Activated CD4-positive, alpha-beta T cell treated with anti-CD3 and anti-CD28 coated beads for 4 hours (primary cell): ENCODE measurements at regions not wholly inside any gene's neighbourhood (a gene's known extent, or its start where the extent isn't known, plus 50 kb on each side); places are given as distances from the start of the nearest gene placed in this dataset.
"Not testable (repeated sequence)": the region's sequence is repeated elsewhere in the genome, so short reads cannot be mapped to it uniquely, and the experiment has no call there.

Source experiments
- DNase-seq, 2 donors: peaks; one replicate each; pipeline ENCODE4 v3.0.0-alpha.2; 2020

DNA sequence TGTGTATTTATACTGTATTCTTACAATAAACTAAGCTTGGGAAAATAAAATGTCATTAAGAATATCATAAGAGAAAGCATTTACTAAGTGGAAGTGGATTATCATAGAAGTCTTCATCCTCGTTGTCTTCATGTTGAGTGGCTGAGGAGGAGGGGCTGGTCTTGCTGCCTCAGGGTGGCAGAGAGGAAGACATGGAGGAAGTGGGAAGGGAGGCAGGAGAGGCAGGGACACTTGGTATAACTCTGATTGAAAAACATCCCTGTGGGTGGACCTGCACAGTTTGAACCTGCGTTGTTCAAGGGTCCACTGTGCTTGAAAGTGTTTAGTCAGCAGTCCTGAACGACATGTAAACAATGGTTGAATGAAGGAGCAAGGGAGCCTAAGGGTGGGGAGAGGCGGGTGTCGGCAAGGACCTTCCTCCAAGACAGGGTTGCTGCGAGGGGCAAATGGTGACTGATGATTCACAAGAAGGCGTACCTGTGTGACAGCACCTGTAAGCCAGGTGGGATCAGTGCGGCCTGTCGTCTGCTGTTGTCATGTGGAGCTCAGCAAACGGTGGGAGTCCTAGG lies 103.8 kb upstream of the KLF13 start:
- DNase-seq = no peak

DNA sequence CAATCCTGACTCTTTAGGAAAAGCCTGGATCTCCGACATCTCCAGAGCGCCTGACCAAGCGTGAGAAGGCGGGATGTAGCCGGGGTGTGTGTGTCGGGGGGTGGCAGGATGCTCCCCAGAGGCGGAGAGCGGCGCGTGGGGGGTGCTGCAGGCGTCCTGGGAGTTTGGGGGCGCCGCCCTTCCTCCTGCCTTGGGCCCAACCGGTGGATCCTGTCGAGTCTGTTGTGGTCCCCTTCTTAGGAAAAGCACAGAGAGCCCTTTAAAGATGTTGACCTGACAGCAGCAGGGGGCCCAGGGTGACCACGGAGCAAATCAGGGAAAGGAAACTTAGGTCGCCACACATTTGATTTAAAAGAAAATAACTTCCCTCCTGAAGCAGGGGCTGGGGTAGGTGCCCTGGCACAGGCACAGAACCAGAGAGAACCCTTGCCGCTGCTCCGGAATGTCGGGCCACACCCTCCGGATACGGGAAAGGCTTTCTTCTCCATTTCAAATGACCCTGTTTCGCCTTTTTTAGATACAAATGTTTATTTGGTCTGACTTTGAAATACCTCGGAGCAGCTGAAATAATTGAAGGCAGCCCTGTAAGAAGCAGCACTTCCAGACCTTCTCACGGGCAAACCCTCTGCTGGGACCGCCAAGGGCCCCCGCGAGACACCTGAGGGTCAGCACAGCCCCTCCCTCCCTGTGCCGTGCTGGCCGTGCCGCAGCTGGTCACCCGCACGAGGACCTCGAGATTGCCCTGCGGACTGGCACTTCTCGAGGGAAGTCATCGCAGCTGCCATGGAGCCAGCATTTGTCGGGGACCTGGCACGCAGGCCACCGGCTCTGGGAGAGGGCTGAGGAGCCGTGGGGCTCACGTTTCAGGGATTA lies 102.9 kb upstream of the KLF13 start:
- no peak for DNase-seq

DNA sequence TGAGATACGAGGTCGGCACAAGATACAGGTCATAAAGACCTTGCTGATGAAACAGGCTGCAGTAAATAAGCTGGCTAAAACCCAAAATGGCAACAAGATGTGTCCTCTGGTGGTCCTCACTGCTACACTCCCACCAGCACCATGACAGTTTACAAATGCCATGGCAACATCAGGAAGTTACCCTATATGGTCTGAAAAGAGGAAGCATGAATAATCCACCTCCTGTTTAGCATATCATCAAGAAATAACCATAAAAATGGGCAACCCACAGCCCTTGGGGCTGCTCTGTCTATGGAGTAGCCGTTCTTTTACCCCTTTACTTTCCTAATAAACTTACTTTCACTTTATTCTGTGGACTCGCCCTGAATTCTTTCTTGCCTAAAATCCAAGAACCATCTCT lies 102.0 kb upstream of the KLF13 start:
- not testable (repeated sequence) for DNase-seq

DNA sequence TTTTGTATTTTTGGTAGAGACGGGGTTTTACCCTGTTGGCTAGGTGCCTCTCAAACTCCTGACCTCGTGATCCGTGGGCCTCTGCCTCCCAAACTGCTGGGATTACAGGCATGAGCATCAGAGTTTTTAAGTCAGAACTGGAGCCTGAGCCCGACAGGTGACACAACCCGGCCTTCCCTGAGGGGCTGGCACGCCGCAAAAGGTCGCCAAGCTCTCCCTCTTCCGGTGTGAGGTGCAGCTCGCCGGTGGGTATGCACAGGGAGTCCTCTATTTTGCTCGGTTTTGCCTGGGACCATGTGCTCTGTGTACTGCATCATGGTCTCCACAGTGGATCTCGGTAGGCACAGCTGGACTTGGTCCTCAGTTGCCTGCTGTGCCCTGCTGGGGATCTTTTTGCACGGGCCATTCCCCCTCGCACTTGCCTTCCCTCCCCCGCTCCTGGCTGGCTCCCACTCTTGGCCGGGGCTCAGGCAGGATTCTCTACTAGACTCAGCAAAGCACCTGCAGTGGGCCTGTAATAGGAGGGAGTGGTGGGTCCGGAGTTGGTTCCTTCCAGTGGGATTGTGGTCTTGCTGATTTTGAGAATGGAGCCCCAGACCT lies 101.2 kb upstream of the KLF13 start:
- DNase-seq = no peak

DNA sequence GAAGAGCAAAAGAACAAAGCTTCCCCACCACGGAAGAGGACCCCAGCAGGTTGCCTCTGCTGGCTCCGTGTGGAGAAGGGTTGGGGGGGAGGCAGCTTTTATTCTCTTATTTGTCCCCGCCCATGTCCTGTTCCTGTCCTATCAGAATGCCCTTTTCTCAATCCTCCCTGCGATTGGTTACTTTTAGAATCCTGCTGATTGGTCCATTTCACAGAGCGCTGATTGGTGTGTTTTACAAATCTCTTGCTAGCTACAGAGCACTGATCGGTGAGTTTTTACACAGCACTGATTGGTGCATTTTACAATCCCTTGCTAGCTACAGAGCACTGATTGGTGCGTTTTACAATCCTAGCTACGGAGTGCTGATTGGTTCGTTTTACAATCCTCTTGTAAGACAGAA lies 100.6 kb upstream of the KLF13 start:
- DNase-seq = no peak

DNA sequence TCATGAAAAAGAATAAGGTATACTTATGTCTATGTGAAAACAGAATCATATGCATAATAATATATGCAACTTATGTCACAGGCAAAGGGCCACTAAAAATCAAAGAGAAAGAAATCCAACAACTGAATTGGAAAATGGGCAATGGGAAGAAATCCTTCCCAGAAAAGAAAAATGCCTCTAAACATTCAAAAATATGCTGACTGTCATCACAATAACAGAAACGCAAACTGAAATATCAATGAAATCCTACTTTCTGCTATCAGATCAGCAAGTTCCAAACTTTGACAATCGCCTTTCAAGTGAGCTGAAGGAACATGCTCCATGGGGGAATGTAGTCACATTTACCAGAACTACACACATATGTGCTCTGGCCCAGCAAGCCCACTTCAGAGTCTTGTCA lies 99.4 kb upstream of the KLF13 start:
- DNase-seq = no peak

DNA sequence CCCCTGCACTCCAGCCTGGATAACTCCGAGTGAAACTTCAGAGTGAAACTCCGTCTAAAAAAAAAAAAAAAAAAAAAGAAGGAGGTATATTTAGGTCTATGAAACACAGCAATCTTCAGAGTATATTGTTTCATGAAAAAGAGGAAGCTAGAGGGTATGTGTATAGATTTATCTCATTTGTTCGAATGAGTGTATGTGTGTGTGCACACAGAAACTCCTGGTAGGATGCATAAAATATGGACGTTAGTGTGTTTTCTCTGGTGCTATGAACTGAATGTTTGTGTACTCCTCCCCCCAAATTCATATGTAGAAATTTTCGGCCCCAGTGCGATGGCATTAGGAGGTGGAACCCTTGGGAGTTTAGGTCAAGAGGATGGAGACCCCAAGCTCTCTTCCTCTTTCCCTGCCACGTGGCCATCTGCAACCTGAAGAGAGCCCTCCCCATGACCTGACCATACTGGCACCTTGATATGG lies 98.6 kb upstream of the KLF13 start:
- DNase-seq = no peak

DNA sequence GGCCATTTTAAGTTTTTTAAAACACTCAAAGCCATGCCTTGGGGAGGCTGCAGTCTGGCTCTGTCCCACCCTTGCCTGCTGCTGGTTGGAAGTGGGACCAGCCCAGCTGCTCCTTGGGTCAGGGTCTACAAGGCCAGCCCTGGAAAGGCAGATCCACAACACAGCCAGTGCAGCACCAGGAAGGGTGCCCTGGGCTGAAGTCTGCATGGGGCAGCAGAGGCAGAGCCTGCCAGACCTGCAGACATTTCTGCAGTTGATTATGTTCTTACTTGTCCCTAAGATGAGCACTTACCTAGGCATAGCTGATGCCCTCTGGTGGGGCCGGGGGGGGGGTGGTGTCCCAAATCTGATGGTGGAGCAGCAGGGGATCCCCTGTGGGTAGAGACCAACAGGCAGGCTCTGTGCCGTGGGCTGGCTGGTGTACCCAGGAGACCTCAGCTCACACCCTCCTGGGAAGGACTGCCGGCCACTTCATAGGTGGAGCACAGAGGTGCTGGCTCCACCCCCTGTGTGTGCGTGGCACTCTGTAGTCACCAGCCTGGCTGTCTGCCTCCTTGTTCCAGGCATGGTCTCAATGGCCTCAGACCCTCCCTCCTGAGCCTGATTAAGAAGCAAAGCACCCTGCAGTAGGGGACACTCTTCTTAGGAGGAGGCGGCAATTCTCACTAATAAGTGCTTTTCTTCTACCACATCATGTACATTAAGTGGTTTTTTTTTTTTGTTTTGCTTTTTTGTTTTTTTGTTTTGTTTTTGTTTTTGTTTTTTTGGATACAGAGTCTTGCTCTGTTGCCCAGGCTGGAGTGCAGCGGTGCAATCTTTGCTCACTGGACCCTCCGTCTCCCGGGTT lies 97.4 kb upstream of the KLF13 start:
- DNase-seq = no peak

DNA sequence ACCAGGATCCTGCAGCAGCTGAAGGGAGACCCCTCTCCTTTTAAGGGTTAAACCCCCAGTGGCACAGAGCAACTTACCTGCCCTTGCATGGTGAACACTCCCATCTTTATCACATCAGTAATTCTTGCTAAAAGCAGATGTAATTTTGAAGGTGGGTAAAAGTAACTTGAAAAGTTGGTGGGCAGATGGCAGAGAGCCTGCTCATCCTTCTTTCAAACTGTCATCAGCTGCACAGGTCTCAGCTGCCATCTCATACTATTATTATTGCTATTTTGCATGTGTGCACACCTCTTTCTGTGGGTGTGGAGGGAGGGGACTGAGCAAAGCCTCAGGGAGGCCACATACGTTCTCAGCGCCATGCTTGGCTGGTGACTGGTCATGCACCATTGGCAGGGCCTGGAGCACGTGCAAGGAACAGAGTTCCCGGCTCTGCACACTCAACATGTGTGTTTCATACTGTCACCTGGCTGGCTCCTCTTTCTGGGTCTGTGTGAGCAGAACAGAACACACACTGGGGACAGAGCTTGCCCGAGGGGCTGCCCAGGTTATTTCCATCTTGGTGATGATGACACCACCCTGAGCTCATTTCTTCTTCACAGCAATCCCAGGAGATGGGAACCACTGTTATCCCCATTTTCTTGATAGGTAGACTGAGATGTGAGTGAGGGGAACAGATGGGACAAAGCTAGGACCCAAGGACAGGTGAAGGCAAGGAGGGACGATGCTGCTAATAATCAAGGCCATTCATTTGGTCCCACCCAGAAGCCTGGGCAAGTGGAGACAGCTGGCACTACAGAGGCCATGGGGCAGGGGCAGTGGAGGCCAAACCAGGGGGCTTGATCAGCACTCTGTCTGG lies 95.8 kb upstream of the KLF13 start:
- DNase-seq = no peak

DNA sequence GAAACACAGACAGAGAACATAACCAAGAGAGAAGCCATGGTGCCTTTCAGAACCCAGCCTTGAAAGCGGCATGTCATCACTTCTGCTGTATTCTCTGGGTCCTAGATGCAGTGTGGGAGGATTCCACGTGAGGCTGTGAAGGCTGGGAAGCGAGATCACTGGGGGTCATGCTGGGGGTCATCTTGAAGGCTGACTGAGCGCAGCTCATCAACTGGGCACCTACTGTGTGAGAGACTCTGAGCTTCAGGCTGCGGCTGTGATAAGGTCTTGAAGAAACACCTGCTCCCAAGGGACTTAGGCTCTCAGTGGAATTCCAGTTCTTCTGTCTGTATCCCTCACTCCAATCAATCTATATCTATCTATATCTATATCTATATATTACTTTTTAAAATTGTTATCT lies 91.8 kb upstream of the KLF13 start:
- no peak for DNase-seq

DNA sequence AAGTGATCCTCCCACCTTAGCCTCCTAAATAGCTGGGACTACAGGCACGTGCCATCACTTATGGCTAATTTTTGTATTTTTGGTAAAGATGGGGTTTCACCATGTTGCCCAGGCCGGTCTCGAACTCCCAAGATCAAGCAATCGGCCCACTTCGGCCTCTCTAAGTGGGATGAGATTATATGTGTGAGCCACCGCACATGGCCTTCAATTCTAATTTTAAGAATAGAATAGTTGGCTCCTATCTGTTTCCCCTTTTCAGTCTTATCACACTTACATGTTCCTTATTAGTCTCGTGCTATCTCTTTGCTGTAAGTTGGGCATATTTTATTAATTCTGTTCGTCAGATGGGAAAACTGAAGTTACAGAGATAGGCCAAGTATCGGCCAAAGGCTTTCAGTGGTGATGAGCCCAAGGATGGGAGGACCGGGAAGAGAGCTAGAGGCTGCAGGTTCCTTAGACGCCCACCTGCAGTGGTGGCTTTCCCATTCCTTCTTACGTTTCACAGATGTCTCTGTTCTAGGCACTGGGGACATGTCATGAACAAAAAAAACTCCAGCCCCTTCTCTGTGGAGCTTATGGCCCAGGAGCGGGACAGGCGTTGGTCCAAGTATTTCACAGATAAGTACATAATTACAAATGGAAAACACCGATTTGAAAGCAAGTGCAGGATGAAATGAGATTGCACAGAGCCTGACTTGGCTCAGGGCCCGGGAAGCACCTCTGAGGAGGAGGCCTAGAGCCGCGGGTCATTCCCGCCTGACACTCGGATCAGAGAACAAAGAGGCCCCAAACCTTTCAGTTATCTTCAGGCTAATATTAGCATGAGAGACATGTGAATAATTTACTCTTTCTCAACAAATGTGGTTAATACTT lies 91.1 kb upstream of the KLF13 start:
- no peak for DNase-seq

DNA sequence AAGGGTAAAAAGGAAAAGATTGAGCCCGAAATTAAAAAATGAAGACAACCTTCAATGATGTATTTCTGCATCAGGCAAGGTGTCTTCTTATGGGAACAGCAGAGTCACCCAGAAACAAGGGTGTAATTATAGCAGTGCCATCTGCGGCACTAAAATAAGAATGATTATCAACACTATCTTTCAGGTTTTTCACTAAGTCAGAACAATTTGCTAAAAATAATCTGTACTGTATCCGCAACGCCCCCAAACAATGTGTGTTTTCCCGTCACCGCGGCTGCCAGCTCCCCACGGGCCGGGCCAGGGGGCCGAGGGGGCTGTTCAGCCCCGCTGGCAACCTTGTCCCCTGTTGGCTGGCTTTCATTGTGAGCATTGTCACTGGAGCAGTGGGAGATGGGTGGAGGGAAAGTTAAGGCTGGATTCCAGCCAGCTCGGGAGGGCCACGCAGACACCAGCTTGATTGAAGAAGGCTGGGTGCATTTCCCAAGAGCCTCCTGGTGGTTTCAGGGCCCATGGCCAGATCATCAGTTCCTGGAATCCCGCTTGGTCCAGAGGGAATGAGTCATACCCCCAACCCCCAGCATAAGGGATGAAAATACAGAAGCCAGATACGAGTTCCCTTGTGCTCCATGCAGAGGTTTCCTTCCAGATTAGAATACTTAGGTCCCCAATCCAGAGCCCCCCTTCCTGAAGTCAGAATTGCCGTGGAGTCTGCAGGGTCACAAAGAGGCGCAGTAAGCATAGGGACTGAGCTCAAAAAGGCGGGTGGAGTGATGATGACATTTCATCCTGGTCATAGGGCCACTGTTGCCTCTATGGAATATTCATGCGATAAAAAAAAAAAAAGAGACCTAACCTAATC lies 90.2 kb upstream of the KLF13 start:
- no peak for DNase-seq

DNA sequence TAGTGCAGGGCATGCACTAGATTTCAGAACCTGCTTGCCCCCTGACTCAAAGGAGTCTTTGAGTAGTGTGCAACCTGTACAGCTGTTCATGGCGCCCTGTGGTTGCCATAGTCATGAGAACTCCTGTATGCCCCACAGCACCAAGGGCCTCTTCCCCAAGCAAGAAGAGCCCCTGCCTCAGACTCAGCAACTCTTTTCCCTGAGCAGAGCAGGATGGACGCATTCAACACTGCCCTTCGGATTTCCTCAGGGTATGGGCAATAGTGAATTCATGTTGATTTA lies 89.7 kb upstream of the KLF13 start:
- DNase-seq = no peak

DNA sequence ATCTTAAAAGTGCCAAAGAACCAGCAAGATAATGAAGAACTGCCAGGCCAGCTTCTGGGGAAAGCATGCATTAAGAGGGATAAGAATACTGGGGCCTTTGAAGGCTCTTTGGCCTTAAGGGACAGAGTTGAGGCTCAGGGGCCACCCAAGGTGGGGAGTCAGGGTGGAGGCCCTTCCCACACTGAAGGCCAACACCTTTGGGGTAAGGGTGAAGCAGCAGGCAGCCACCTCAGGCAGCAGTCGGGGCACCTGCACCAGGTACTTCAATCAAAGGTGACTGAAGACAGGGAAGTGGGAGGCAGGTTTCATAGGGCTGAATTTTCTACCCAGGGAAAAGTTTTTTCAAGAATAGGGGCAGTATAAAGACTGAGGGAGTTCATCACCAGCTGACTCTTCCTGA lies 87.7 kb upstream of the KLF13 start:
- no peak for DNase-seq

DNA sequence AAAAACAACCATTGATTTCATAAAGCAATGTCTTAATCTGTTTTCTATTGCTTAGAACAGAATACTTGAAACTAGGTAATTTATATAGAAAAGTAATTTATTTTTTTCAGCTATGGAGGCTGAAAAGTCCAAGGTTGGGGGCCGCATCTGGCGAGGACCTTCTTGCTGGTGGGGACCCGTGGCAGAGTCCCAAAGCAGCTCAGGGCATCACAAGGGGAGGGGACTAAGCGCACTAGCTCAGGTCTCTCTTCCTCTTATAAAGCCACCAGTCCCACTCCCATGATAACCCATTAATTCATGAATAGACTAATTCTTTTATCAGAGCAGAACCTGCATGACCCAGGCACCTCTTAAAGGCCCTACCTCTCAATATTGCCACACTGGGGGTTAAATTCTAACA lies 87.2 kb upstream of the KLF13 start:
- no peak for DNase-seq

DNA sequence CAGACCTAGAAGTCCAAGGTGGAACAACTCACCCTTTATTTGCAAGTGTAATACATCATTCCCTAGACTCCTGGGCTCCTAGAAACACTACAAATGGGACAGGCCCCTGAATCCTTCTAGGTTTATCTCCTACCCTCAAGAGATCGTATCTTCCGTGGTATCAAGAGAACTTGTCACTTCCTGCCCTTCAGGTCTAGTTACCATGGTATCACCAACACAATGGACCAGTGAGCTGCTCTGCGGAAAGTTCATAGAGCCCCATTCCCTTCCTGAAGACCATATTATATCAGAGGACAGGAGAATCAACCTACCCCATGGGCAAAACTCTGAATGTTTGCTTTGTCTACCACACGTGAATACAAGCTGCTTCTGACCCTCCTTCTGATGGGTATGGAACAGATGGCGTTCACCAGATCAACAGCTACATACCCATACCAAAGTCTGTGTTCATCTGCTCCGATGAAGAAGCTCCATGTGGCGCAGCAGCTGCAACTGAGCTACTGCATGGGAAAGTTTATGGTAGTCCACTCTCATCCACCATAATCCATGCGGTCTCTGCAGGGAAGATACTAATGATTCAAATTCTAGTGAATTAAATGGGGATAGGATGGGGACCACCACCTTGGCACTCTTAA lies 84.6 kb upstream of the KLF13 start:
- no peak for DNase-seq

DNA sequence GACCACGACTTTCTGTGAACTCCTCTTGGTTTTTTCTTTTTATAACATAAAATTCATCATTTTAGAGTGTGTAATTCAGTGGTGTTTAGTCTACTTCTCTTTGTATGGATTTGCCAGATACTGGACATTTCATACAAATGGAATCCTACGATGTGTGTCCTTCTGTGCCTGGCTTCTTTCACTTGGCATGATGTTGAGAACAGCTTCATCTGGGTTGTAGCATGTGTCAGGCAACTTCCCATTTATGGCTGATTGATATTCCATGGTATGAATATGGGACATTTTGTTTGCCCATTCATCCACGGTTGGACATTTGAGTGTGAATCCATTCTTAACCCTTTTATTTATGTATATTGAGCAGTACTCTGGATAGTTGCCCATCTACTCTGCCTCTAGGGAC lies 82.7 kb upstream of the KLF13 start:
- DNase-seq = no peak

DNA sequence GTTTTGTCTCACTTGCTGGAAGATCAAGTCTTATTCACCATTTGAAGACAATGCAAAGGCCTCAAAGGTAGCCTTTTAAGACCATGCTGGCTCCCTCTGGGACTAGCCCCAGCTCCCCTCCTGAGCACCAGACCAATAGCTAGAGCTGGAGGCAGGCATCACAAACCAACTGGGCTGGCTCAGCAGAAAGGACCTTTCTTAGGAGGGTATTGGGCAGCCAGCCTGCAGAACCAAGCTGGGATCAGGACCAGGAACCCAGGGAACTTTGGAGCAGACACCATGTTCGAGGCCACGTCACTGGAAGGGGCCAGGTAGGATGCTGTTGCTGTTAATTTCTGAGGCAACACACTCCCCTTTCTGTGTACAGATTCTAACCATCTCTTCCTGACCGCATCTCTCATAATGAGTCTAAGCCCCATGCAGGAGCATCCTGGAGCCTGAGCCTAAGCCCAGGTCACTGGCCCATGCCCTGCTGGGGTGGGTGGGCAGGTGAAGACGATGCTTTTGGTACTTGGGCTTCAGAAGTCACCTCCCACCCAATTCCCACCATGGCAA lies 81.4 kb upstream of the KLF13 start:
- no peak for DNase-seq

DNA sequence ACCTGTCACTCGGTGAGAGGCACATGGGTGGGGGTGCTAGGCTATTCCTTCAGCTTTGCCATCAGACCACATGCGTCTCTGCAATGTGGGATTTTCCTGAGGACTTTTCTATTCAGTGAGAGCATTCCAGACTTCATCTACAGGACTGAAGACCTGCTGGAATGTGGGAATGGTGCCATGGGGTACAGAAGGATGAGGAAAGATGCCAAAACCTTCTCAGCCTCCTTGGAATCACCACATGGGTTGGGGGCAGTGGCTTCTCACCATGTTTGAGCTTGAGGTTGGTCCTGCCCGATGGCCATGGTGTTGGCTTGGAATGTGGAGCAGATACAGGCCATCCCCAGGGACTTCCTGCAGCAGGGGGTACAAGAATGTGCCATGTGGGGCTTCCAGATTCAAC lies 80.9 kb upstream of the KLF13 start:
- DNase-seq = no peak

DNA sequence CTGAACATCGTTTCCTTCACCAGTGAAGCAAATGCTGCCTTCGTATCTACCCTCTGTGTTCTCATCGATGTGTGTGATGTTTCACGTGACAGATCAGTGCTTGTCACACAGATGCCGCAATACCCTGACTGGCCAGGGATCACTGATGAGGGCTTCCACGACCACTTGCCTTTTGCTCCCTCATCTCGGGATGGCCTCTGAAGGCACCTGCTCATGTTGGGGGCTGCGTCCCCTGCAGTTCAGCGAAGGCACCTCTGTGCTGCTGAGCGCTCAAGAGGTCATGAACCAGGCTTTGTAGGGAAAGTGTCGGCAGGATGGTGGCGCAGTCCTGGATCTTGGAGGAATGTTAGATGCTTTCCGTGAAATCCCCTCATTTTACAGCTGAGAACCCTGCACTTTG lies 79.2 kb upstream of the KLF13 start:
- DNase-seq = no peak
